HTR-8/SVneo (cell line): ENCODE measurements at regions not wholly inside any gene's neighbourhood (a gene's known extent, or its start where the extent isn't known, plus 50 kb on each side); places are given as distances from the start of the nearest gene placed in this dataset.

Experiments used
- DNase-seq: peaks from one replicate; pipeline ENCODE4 v3.0.0; 2011; ENCODE audit warnings: low spot score, mixed read lengths; ENCODE audit not compliant: insufficient read length
- FAIRE-seq: peaks from 2 replicates; lab custom pipeline; 2011; peaks lifted over from hg19 to GRCh38; lab: Jason Lieb, UNC

- no peak for FAIRE-seq
- DNase-seq, result no peak
Measured at GRCh38 chr1:91575909-91576519, 75.4 kb downstream of the CDC7 start.

DNA sequence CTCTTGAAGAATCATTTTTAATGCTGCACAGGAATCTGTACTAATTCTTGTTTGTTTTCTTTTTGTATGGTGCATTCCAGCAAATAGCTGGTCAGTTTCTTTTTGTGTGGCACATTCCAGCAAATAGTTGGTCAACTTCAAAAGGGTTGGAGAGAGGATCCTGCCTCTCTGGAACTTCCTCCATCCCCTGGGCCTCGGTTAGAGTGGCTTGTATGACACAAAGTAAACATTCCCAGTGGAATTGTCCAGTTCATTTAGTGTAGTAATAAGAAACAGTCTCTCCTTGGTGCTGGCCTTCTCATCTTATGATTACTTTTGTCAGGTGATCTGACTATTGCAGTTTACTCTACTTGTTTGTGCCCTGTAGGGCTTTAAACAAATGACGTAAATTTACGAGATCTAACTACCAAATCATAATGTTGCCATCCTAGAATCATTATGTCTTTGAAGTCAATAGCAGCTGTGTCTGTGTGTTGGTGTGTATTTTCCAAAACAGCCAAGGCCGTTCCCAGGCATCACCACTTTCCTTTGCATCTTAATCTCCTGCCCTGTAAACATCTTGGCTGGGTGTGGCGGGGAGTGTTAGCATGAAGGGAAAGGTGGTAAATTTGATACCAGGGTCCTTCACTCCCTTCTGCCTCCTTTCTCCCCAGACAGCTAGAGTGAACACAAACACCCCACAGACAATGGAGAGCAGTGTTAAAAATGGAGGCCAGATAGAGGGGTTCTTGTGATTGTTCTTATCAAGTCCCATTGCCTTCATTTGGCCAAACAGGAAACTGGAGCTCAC is 77.9 kb downstream of the CDC7 start:
- DNase-seq, result no peak
- no peak for FAIRE-seq

- no peak for DNase-seq
- FAIRE-seq, result no peak
Measured at GRCh38 chr1:91579658-91580228, 79.1 kb downstream of the CDC7 start.

DNA sequence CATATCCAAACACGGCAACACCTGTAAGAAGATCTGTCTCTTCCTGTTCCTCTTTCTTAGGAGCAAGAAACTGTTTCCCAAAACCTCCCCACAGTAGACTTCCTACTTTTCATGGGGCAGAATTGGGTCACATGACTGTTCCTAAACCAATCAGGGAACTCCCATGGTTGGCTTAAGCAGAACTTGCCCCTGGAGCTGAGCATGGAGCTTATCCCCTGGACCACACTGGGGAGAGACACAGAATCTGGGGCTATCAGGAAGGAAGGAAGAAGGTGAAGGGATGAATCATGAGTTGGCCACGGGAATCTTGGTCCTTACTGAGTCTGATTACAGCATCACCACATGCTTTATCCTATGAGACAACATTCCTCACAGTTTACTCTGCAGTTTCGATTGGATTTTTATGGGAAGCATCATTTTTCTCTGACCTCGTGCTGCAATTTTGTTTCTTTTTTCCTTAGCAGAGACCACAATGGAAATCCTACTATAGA is 81.8 kb downstream of the CDC7 start:
- DNase-seq, result peak; percentile 56
- FAIRE-seq, result peak; percentile 28

- no peak for DNase-seq
- no peak for FAIRE-seq
Measured at GRCh38 chr1:91583326-91583755, 82.7 kb downstream of the CDC7 start.

DNA sequence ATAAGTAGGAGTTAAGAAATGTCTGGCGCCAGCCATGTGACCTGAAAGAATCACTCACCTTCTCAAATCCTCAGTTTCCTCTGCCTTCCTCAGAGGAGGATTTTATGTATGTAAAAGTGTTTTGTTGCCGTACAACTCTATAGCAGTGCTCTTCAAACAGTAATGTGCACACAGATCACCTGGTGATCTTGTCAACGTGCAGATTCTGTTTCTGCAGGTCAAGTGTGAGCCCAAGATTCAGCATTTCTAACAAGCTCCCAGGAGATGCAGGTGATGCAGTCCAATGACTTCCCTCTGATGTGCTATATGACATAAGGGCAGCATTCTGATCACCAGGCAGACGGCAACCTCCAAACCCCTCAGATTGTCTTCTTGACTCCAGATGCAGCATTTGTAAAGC is 83.7 kb downstream of the CDC7 start:
- DNase-seq (no peak), FAIRE-seq (no peak)

- FAIRE-seq (no peak), DNase-seq (no peak)
Measured at GRCh38 chr1:91584878-91585277, 84.2 kb downstream of the CDC7 start.

DNA sequence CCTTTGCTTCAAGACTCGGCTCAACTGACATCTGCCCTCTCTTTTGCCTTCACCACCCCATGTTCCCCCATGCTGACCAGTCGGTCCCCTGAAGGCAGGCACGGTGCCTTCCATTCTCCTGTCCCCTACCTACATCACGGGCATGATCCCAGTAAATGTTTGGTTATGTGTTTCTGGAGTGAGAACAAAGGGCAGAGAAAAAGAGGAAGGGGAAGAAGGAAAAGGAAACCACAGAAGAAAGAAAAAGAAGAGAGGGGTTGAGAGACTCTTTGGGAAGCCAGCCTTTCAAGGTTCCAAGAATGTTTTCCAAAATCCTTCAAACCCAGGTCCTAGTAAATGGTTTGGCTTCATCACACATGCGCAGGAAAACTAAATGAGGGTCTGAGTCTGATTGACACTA is 84.9 kb downstream of the CDC7 start:
- DNase-seq (no peak), FAIRE-seq (no peak)

DNA sequence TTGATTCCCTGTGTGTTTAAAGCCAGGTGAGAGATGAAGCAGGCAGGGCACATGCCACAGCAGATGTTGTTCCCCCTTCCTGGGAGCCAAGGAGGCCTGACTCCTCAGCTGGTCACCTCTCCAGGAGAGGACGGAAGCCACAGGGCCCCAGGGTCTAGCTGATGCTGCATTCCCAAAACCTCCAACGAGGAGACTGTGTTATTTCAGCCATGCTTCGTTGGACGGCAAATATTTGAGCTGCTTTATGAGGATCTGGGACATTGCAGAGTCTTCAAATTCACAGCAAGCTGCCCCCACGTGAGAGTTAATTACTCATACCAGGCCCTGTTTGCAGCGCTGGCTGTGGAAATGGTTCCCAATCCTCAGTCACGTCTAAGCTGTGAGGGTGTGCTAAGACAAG is 85.3 kb downstream of the CDC7 start:
- DNase-seq (no peak), FAIRE-seq (no peak)

DNA sequence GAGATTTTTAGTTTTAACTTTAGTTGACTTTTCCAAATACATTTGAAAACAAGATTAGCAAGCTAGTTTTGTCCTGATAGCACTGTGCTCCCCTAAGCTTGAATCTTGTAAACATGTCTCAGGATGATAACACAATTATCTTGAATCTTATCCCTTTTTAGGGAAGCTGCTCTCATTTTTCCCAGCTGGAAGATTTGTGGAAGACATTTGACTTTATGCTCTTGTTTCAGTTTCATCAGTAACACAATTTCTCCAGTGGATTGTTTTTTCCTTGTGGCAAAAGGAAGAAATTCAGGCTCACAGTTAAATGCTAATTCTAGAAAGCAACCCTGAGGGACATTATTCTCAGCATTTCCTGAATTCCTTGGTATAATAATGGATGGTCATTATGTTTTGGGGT is 88.8 kb downstream of the CDC7 start:
- FAIRE-seq (no peak), DNase-seq (no peak)

DNA sequence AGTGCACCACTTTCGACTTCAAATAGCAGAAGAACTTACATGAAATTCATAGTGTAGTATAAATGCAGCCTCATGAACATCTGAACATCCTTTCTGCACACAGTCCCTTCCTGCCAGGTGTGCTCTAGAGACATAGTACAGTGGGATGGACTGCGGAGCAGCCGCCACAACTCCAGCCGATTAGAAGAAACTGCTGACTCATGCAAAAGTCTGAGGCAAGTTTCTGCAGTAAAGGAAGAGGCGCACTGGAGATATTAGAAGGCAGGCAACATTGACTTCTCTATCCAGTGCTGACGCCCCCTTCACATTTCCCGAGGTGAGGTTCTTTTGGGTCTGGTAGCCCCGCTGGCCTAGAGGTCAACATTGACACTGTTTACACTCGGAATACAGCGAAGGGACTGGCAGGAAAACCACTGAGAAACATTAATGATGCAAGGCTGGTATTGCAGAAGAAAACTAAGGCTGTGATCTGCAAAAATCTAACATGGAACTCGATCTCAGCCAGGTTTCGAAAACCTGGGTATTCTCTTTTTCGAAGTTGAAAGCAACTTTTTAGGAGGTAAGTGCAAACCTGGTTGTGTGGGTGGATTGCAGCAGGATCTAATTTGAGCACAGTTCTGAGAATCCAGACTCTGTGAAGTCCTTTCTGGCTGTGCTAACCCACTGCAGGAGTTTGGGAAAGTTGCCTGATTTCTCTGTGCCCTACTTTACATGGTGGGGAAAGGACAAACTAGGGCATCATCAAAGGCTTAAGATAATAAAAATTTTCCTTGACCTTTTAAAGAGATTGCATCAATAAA is 90.7 kb downstream of the CDC7 start:
- FAIRE-seq, result no peak

GRCh38 chr1:91592716-91593477 is 92.2 kb downstream of the CDC7 start:
- FAIRE-seq, result no peak
- DNase-seq, result no peak

More for the DNA sequence above, 90.7 kb downstream of the CDC7 start:
- no peak for DNase-seq

DNA sequence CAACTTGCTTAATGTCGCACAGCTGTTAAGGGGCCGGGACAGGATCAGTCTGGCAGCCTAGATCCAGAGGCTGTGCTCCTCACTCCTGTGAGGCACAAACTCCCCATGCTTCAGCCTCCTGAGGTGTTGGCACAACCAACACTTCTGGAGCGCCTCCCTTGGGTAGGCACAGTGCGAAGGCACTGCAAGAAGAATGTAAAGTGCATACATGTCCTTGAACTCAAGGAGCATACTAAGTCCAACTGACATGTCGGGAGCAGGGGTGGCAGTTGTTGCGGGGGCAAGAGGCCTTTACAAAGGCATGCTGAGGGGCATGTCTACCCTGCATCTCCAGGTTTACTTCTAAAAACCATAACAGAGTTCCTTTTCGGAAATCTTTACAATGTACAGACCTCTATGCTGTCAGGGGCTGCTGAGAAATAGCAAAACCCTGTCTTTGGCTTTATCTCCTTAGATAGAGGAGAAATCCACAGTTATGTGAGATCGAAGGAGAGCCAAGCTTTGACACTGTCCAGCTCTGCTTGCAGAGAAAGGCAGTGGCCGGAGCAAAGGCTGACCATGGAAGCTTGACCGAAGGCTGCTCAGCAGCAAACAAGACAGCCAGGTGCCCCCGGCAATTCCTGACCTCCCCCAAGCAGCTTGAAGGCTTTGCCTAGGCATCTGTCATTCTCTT is 93.9 kb downstream of the CDC7 start:
- DNase-seq, result no peak
- FAIRE-seq, result no peak

- FAIRE-seq, result no peak
Measured at GRCh38 chr1:91596474-91596873, 95.8 kb downstream of the CDC7 start.

GRCh38 chr1:91597215-91597614 is 96.6 kb downstream of the CDC7 start:
- DNase-seq, result no peak
- FAIRE-seq, result no peak

More at GRCh38 chr1:91596474-91596873, 95.8 kb downstream of the CDC7 start:
- DNase-seq, result no peak

DNA sequence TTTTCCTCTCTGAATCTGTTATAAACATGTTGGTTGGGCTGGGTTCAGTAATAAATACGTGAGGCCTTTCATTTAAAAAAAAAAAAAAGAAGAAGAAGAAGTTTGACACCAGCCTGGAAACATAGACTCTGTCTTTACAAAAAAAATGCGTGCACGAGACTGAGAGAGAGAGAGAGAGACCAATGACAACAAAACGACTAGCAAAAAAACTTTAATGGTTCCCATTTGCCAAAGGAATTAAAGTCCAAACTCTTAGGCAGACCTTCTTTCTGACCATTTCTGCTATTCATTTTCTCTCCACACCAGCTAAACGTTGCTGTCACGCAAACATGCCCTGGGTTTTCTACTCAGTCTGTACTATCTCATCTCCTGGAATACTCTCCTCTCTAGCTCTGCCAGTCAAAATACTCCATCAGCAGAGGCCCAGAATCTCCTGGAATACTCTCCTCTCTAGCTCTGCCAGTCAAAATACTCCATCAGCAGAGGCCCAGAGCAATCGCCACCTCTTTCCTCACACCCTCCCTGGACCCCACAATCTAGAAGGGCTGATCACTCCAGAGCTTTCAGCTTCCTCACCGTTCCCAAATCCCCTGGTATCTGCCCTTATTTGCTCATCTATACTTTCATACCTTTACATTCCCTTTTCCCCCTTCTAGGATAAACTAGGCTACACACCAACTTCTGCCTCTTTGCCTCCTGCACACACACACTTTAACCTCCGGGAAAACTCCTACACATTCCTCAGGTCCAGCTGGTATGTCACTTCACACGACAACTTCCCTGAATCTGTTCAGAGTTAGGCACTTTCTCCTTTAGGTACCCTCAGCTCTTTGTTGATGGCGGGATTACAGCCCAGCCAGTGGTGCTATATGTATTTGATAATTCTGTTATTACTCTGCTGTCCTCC is 100.0 kb downstream of the CDC7 start:
- FAIRE-seq, result no peak
- DNase-seq, result no peak

DNA sequence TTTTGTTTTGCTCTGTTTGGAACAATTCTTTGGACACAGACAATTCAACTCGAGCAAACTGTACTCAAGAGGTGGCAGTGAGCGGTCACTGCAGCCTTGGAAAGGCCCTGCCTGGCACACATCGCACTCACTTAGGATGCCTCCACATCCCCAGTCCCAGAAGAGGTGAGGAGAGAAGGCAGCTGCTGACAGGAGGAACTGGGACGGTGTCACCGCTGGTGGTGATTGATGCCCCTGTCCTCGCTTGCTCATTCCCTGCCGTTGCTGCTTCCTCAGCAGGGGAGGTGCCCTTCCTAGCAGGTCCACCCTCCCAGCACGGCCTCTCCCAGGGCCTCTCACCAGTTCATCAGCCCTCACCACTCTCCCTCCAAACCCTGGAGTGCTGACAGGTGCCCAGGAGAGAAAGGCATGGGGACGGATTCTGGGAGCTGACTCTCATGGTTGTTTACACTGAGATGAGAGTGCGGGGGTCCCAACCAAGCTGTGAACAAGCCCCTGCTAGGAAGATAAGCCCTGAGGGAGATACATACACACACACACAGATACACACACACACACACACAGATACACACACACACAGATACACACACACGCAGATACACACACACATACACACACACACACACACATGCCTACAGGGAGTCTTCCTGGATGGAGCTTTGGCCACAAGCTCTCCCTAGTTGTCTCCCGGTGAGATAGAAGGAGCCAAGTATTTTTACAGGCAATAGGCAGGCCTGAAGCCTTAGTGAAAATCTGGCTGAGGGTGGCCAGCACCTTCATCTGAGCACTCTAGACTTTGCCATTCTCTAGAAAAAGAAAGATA is 101.1 kb downstream of the CDC7 start:
- DNase-seq (no peak), FAIRE-seq (no peak)
